Embryonic facial prominence (tissue), 1 donor: ENCODE measurements at regions not wholly inside any gene's neighbourhood (a gene's known extent, or its start where the extent isn't known, plus 50 kb on each side); places are given as distances from the start of the nearest gene placed in this dataset.

ENCODE experiments used
- DNase-seq: peaks from one replicate; pipeline ENCODE4 v3.0.0-alpha.2; 2016; ENCODE audit errors: extremely low spot score

- peak; percentile 52 for DNase-seq
These were observed 203.7 kb downstream of the ABHD5 start for GRCh38 chr3:43894176-43895049.

GRCh38 chr3:43895573-43895972, 204.8 kb downstream of the ABHD5 start:
- no peak for DNase-seq

- DNase-seq: no peak
These were observed 211.7 kb downstream of the ABHD5 start for GRCh38 chr3:43902415-43902814.

- DNase-seq: no peak
These were observed 214.4 kb downstream of the ABHD5 start for GRCh38 chr3:43905157-43905556.

- no peak for DNase-seq
These were observed 216.2 kb downstream of the ABHD5 start for GRCh38 chr3:43906849-43907507.

- DNase-seq: no peak
These were observed 216.7 kb downstream of the ABHD5 start for GRCh38 chr3:43907508-43907858.

GRCh38 chr3:43908456-43908855, 217.7 kb downstream of the ABHD5 start:
- DNase-seq: no peak

- no peak for DNase-seq
These were observed 218.4 kb downstream of the ABHD5 start for GRCh38 chr3:43909149-43909548.

GRCh38 chr3:43910750-43911149, 220.0 kb downstream of the ABHD5 start:
- DNase-seq: no peak

- DNase-seq: no peak
These were observed 222.6 kb downstream of the ABHD5 start for GRCh38 chr3:43913036-43913948.

- DNase-seq: no peak
These were observed 223.5 kb downstream of the ABHD5 start for GRCh38 chr3:43914269-43914668.

GRCh38 chr3:43915546-43915945, 224.8 kb downstream of the ABHD5 start:
- no peak for DNase-seq

GRCh38 chr3:43917361-43917760, 226.6 kb downstream of the ABHD5 start:
- no peak for DNase-seq

- DNase-seq: no peak
These were observed 228.3 kb downstream of the ABHD5 start for GRCh38 chr3:43919029-43919428.

GRCh38 chr3:43921056-43921648, 230.4 kb downstream of the ABHD5 start:
- no peak for DNase-seq

- no peak for DNase-seq
These were observed 231.6 kb downstream of the ABHD5 start for GRCh38 chr3:43922374-43922773.

GRCh38 chr3:43923104-43923882, 232.6 kb downstream of the ABHD5 start:
- DNase-seq: no peak

- no peak for DNase-seq
These were observed 235.3 kb downstream of the ABHD5 start for GRCh38 chr3:43926055-43926454.

- peak; percentile 65 for DNase-seq
These were observed 242.2 kb downstream of the ABHD5 start for GRCh38 chr3:43932921-43933320.

GRCh38 chr3:43948013-43948412, 257.3 kb downstream of the ABHD5 start:
- DNase-seq: no peak

- DNase-seq: no peak
These were observed 258.9 kb downstream of the ABHD5 start for GRCh38 chr3:43949594-43949993.
